BLaER1 (cell line): ENCODE measurements at regions not wholly inside any gene's neighbourhood (a gene's known extent, or its start where the extent isn't known, plus 50 kb on each side); places are given as distances from the start of the nearest gene placed in this dataset.

Experiments
- H3K27ac ChIP-seq: shearing (Covaris generic); formaldehyde crosslinking; 2 replicates; pipeline ENCODE4 v1.8.1; 2022
- H3K27me3 ChIP-seq: shearing (Covaris generic); formaldehyde crosslinking; 2 replicates; pipeline ENCODE4 v1.8.1; 2022
- H3K36me3 ChIP-seq: shearing (Covaris generic); formaldehyde crosslinking; 2 replicates; pipeline ENCODE4 v1.8.1; 2022
- H3K4me1 ChIP-seq: shearing (Covaris generic); formaldehyde crosslinking; 2 replicates; pipeline ENCODE4 v1.8.1; 2022
- H3K4me2 ChIP-seq: shearing (Covaris generic); formaldehyde crosslinking; 2 replicates; pipeline ENCODE4 v1.8.1; 2022
- H3K4me3 ChIP-seq: shearing (Covaris generic); formaldehyde crosslinking; 2 replicates; pipeline ENCODE4 v1.8.1; 2022
- H3K9ac ChIP-seq: shearing (Covaris generic); formaldehyde crosslinking; 2 replicates; pipeline ENCODE4 v1.8.1; 2022
- H3K9me3 ChIP-seq: shearing (Covaris generic); formaldehyde crosslinking; 2 replicates; pipeline ENCODE4 v1.8.1; 2022
- H4K20me1 ChIP-seq: shearing (Covaris generic); formaldehyde crosslinking; 2 replicates; pipeline ENCODE4 v1.8.1; 2022
- Cebpa-rat ChIP-seq: shearing (Covaris generic); IDR thresholded peaks from 2 replicates; pipeline ENCODE4 v1.8.1; 2022

- H3K4me2 ChIP-seq = no peak overlapping the region
- H3K9ac ChIP-seq = no peak overlapping the region
- H3K9me3 ChIP-seq = peaks cover 9% of the 10 kb centered on the region
- no peak overlapping the region for H3K27ac ChIP-seq
- H4K20me1 ChIP-seq = no peaks in the 10 kb centered on the region
- no peaks in the 10 kb centered on the region for H3K36me3 ChIP-seq
- no peak overlapping the region for H3K4me3 ChIP-seq
- no peak for TF ChIP-seq Cebpa-rat
- H3K27me3 ChIP-seq = no peaks in the 10 kb centered on the region
- H3K4me1 ChIP-seq = no peaks in the 10 kb centered on the region
These were observed 433.4 kb upstream of the MAF start for GRCh38 chr16:80033783-80034468.

- Histone ChIP-seq H4K20me1 (no peaks in the 10 kb centered on the region), H3K4me1 (peaks cover 15% of the 10 kb centered on the region), H3K4me3 (no peak overlapping the region), H3K27ac (no peak overlapping the region), H3K27me3 (no peaks in the 10 kb centered on the region), H3K9me3 (peaks cover 9% of the 10 kb centered on the region), H3K9ac (no peak overlapping the region), H3K36me3 (no peaks in the 10 kb centered on the region), H3K4me2 (no peak overlapping the region)
- TF ChIP-seq Cebpa-rat = no peak
These were observed 429.4 kb upstream of the MAF start for GRCh38 chr16:80029761-80030481.

DNA sequence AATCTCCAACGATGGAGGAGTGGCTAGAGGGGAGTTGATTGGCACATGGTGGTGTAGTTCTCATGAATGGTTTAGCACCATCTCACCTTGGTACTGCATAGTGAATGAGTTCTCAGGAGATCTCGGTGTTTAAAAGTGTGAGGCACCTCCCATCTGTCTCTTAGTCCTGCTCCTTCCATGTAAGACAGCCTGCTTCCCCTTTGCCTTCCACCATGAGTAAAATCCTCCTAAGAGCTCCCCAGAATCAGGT is 428.8 kb upstream of the MAF start:
- no peaks in the 10 kb centered on the region for H3K36me3 ChIP-seq
- no peak for TF ChIP-seq Cebpa-rat
- no peak overlapping the region for H3K9ac ChIP-seq
- no peaks in the 10 kb centered on the region for H4K20me1 ChIP-seq
- no peak overlapping the region for H3K4me3 ChIP-seq
- H3K9me3 ChIP-seq = peaks cover 9% of the 10 kb centered on the region
- no peaks in the 10 kb centered on the region for H3K27me3 ChIP-seq
- H3K27ac ChIP-seq = no peak overlapping the region
- no peak overlapping the region for H3K4me2 ChIP-seq
- peaks cover 15% of the 10 kb centered on the region for H3K4me1 ChIP-seq

- Histone ChIP-seq H3K4me3 (no peak overlapping the region), H3K4me1 (peaks cover 15% of the 10 kb centered on the region), H3K4me2 (no peak overlapping the region), H3K36me3 (no peaks in the 10 kb centered on the region), H3K27ac (no peak overlapping the region), H3K9ac (no peak overlapping the region), H3K9me3 (peaks cover 5% of the 10 kb centered on the region), H3K27me3 (no peaks in the 10 kb centered on the region), H4K20me1 (no peaks in the 10 kb centered on the region)
- TF ChIP-seq Cebpa-rat = no peak
These were observed 428.2 kb upstream of the MAF start for GRCh38 chr16:80028581-80029380.

DNA sequence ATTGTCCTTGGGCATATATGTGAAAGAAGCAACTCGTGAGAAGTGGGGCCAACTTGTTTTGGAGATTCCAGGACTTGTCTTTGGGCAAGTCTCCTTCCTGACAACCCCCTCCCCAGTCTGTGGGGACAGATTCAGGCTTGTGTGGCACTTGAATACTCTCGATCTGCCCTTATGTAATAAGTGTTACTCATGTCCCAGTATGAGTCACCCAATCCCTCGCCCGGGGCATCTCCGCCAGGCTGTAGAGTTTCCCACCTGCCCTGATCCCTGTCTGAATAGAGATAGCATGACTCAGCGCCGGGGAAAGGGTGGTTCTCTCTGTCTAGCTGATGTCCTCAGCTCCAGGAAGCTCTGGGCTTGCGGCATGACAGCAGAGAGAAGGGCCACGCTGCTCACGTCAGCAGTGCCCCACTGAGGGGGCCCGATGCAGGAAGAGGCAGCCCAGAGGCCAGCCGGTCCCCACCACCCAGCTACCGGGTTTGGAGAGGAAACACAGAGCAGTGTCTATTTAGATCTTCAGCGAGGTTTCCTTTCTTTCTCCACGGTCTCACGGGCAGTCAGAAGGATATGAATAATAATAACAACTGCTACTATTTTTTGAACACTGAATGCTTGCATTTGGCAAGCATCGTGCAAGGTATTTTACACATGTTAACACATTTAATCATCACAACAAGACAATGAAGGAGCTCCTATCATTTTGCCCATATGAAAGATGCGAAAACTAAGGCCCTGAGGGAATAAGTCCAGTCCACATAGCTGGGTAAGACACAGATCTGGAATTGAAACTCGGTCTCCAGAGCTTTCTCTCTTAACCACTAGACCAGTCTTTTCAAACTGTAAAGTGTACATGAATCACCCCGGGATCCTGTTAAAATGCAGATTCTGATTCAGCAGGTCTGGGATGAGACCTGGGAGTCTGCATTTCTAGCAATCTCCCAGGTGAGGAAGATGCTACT is 426.7 kb upstream of the MAF start:
- H3K9me3 ChIP-seq = no peaks in the 10 kb centered on the region
- H3K4me2 ChIP-seq = peak overlapping the region; percentile 53

GRCh38 chr16:80025236-80025635 is 424.7 kb upstream of the MAF start:
- H3K4me3 ChIP-seq = no peak overlapping the region
- TF ChIP-seq Cebpa-rat = no peak
- H3K36me3 ChIP-seq = no peaks in the 10 kb centered on the region
- no peaks in the 10 kb centered on the region for H4K20me1 ChIP-seq
- no peak overlapping the region for H3K27ac ChIP-seq
- H3K4me1 ChIP-seq = peaks cover 20% of the 10 kb centered on the region
- H3K4me2 ChIP-seq = no peak overlapping the region
- no peak overlapping the region for H3K9ac ChIP-seq
- no peaks in the 10 kb centered on the region for H3K27me3 ChIP-seq
- no peaks in the 10 kb centered on the region for H3K9me3 ChIP-seq

More for the DNA sequence above, 426.7 kb upstream of the MAF start:
- TF ChIP-seq Cebpa-rat = no peak
- peak overlapping the region; percentile 1; the same call in 1 of the 2 replicates for H3K9ac ChIP-seq
- H3K27ac ChIP-seq = no peak overlapping the region
- peaks cover 20% of the 10 kb centered on the region for H3K4me1 ChIP-seq
- H4K20me1 ChIP-seq = no peaks in the 10 kb centered on the region
- no peak overlapping the region for H3K4me3 ChIP-seq
- H3K27me3 ChIP-seq = no peaks in the 10 kb centered on the region
- H3K36me3 ChIP-seq = no peaks in the 10 kb centered on the region

GRCh38 chr16:80024443-80024842 is 423.9 kb upstream of the MAF start:
- Histone ChIP-seq H3K9me3 (no peaks in the 10 kb centered on the region), H3K4me3 (no peak overlapping the region), H3K27ac (no peak overlapping the region), H3K4me2 (no peak overlapping the region), H3K27me3 (no peaks in the 10 kb centered on the region), H3K9ac (no peak overlapping the region), H4K20me1 (no peaks in the 10 kb centered on the region), H3K4me1 (peaks cover 20% of the 10 kb centered on the region), H3K36me3 (no peaks in the 10 kb centered on the region)
- TF ChIP-seq Cebpa-rat = no peak

GRCh38 chr16:80023865-80024264 is 423.3 kb upstream of the MAF start:
- H4K20me1 ChIP-seq = no peaks in the 10 kb centered on the region
- H3K4me1 ChIP-seq = peaks cover 20% of the 10 kb centered on the region
- no peaks in the 10 kb centered on the region for H3K27me3 ChIP-seq
- TF ChIP-seq Cebpa-rat = no peak
- no peak overlapping the region for H3K9ac ChIP-seq
- no peaks in the 10 kb centered on the region for H3K9me3 ChIP-seq
- no peak overlapping the region for H3K4me2 ChIP-seq
- H3K27ac ChIP-seq = no peak overlapping the region
- no peaks in the 10 kb centered on the region for H3K36me3 ChIP-seq
- H3K4me3 ChIP-seq = no peak overlapping the region

GRCh38 chr16:80019395-80019794 is 418.9 kb upstream of the MAF start:
- H3K27ac ChIP-seq = no peak overlapping the region
- H4K20me1 ChIP-seq = no peaks in the 10 kb centered on the region
- H3K4me1 ChIP-seq = 0 out of 2 replicates have a peak, but pooled peaks cover 6% of the 10 kb centered on the region
- H3K4me3 ChIP-seq = no peak overlapping the region
- no peaks in the 10 kb centered on the region for H3K36me3 ChIP-seq
- no peaks in the 10 kb centered on the region for H3K9me3 ChIP-seq
- no peak overlapping the region for H3K4me2 ChIP-seq
- H3K27me3 ChIP-seq = no peaks in the 10 kb centered on the region
- no peak overlapping the region for H3K9ac ChIP-seq
- no peak for TF ChIP-seq Cebpa-rat
